ENCODE measurements at regions not wholly inside any gene's neighbourhood (a gene's known extent, or its start where the extent isn't known, plus 50 kb on each side); places are given as distances from the start of the nearest gene placed in this dataset.

DNA sequence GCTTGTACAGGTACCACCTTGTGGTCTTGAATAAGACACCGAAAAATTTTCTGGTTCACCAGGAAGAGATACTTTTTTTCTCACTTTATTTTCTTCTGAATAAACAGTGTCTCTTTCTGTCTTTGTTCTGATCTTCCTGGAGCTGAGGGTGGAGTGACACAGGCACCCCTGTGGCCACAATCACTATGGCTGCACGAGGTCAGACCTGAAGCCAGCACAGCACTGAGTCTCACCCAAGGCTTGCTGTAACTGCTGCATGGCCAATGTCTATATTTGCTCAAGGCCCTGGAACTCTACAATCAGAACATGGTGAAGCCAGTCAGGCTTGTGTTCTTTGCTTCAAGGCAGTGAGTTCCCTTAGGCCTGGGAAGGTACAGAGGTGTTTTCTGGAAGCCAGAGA lies 87.2 kb downstream of the GPR174 start:
- TF ChIP-seq POLR2A (IDR thresholded peaks at IDR 0.05; ENCODE audit: low read depth, low read length) (no peak), POLR2AphosphoS5 (IDR thresholded peaks at IDR 0.05; ENCODE audit: low read depth, low read length) (no peak), TAF1 (IDR thresholded peaks at IDR 0.05; ENCODE audit: borderline replicate concordance, low read depth, low read length) (no peak)
- no peak for DNase-seq (ENCODE audit: insufficient read length)
- FAIRE-seq, result no peak
